BLaER1 (cell line): ENCODE measurements at regions not wholly inside any gene's neighbourhood (a gene's known extent, or its start where the extent isn't known, plus 50 kb on each side); places are given as distances from the start of the nearest gene placed in this dataset.

ENCODE experiments used
- H3K27ac ChIP-seq: shearing (Covaris generic); formaldehyde crosslinking; 2 replicates; pipeline ENCODE4 v1.8.1; 2022
- H3K27me3 ChIP-seq: shearing (Covaris generic); formaldehyde crosslinking; 2 replicates; pipeline ENCODE4 v1.8.1; 2022
- H3K36me3 ChIP-seq: shearing (Covaris generic); formaldehyde crosslinking; 2 replicates; pipeline ENCODE4 v1.8.1; 2022
- H3K4me1 ChIP-seq: shearing (Covaris generic); formaldehyde crosslinking; 2 replicates; pipeline ENCODE4 v1.8.1; 2022
- H3K4me2 ChIP-seq: shearing (Covaris generic); formaldehyde crosslinking; 2 replicates; pipeline ENCODE4 v1.8.1; 2022
- H3K4me3 ChIP-seq: shearing (Covaris generic); formaldehyde crosslinking; 2 replicates; pipeline ENCODE4 v1.8.1; 2022
- H3K9ac ChIP-seq: shearing (Covaris generic); formaldehyde crosslinking; 2 replicates; pipeline ENCODE4 v1.8.1; 2022
- H3K9me3 ChIP-seq: shearing (Covaris generic); formaldehyde crosslinking; 2 replicates; pipeline ENCODE4 v1.8.1; 2022
- H4K20me1 ChIP-seq: shearing (Covaris generic); formaldehyde crosslinking; 2 replicates; pipeline ENCODE4 v1.8.1; 2022
- Cebpa-rat ChIP-seq: shearing (Covaris generic); IDR thresholded peaks from 2 replicates; pipeline ENCODE4 v1.8.1; 2022

DNA sequence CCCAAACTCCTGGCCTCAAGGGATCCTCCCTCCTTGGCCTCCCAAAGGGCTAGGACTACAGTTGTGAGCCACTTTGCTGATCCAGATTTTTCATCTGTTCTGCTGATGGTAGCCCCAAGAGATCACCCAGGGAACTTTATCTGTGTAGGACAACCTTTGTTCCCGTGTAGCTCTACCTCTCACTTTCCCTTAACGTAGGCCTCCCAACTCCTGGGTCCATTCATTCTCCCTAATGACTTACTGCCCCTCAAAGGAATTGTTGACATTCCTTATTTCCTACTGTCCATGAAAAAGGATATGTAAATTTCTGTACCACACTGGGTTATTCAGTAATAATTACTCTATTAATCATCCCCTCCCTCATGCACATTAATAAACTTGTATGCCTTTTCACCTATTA, 51.0 kb upstream of the PHF24 start:
- Histone ChIP-seq H3K27me3 (no peaks in the 10 kb centered on the region), H3K36me3 (no peaks in the 10 kb centered on the region), H3K4me1 (peaks cover 7% of the 10 kb centered on the region), H3K4me2 (no peak overlapping the region), H3K9me3 (no peaks in the 10 kb centered on the region), H4K20me1 (no peaks in the 10 kb centered on the region), H3K27ac (no peak overlapping the region), H3K9ac (no peak overlapping the region), H3K4me3 (no peak overlapping the region)
- no peak for TF ChIP-seq Cebpa-rat

DNA sequence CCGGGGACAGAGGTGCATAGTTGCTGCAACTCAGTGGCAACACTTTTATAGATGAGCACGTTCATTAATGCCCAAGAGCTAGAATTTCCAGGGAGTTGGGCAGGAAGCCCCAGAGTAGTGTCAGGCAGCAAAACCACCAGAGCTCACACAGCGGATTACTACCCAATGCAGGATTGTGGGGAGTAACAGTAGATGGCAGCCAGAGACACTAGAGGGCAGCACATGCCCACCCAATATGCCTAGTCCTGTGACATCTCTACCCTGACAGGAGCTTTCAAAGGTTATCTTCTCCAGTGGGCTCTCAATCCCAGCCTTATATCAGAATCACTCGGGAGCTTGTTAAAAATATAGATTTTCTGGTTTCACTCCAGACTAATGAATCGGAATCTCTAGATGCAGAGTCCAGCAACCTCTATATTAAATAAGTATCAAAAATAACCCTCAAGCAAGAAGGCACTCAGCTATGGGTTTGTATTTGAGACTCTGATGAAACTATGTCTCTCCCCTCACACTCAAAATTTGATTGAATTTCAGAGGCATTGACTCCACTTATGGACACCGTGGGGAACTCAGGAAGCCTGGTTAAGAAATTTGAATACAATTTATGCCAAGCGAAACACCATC, 58.4 kb upstream of the PHF24 start:
- H3K36me3 ChIP-seq, result no peaks in the 10 kb centered on the region

DNA sequence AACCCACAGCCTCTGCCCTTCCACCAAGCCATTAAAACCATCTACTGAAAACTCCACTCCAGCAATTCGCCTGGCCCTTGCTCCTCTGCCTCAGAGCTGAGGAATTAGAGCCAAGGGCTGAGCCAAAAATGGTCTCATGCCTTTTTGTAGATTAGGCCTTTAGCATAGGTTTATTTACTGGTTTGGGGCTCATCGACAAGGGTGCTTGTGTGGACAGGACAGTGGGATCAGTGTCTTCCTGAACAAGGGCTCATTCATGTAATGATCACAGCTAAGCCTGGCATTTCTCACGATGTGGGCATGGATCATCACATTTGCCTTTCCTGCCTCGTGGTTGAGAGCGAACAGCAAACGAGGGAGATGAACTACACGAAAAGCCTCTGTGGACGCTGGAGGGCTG, 59.2 kb upstream of the PHF24 start:
- Histone ChIP-seq H3K27me3 (no peaks in the 10 kb centered on the region), H3K4me3 (no peak overlapping the region), H3K36me3 (no peaks in the 10 kb centered on the region), H3K4me1 (no peaks in the 10 kb centered on the region), H3K27ac (no peak overlapping the region), H3K9me3 (no peaks in the 10 kb centered on the region), H3K9ac (no peak overlapping the region), H4K20me1 (no peaks in the 10 kb centered on the region), H3K4me2 (no peak overlapping the region)
- TF ChIP-seq Cebpa-rat, result no peak

More for the DNA sequence above, 58.4 kb upstream of the PHF24 start:
- no peaks in the 10 kb centered on the region for H4K20me1 ChIP-seq
- H3K9ac ChIP-seq, result no peak overlapping the region
- H3K4me3 ChIP-seq, result no peak overlapping the region
- no peaks in the 10 kb centered on the region for H3K27me3 ChIP-seq
- H3K27ac ChIP-seq, result no peak overlapping the region
- H3K9me3 ChIP-seq, result no peaks in the 10 kb centered on the region
- no peaks in the 10 kb centered on the region for H3K4me1 ChIP-seq
- no peak overlapping the region for H3K4me2 ChIP-seq
- no peak for TF ChIP-seq Cebpa-rat

DNA sequence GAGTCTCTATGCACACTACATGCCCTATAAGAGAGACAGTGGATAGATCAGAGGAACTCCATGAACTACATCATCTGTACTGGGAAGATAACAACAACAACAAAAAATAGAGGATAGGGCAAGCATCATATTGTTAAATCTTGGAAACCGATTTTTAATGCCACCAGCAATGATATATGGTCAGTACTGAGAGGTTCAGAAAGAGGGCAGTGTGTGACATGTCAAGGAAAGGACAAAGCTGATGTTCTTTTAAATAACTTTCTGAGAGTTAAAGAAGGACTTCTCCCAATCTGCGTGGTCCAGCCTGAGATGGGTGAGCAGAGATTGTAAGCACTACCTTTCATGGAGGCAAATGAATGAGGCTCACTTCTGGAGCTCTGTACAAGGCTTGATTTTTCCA, 62.0 kb upstream of the PHF24 start:
- Histone ChIP-seq H3K27me3 (no peaks in the 10 kb centered on the region), H4K20me1 (no peaks in the 10 kb centered on the region), H3K9me3 (no peaks in the 10 kb centered on the region), H3K4me1 (no peaks in the 10 kb centered on the region), H3K9ac (no peak overlapping the region), H3K27ac (no peak overlapping the region), H3K4me3 (no peak overlapping the region), H3K36me3 (no peaks in the 10 kb centered on the region), H3K4me2 (no peak overlapping the region)
- no peak for TF ChIP-seq Cebpa-rat

DNA sequence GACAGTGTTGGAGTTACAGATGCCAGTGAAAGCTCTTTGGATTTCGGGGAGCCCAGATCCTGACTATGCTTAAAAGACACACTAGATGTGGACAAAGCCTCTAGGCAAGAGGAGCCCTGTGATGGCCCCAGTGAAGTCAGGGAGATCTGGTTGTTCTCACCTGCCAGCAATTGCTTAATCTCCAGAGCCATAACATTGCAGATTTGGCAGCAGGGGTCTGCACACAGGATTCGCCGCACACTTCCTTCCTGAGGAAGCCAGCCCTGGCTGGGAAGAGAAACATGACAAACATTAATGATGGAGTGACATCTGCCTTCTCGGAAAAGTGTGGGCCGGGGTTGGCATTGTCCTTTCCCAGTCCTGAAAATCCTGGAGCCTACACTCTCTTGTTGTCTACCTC, 65.2 kb upstream of the PHF24 start:
- Histone ChIP-seq H3K36me3 (no peaks in the 10 kb centered on the region), H3K9me3 (no peaks in the 10 kb centered on the region), H3K27me3 (no peaks in the 10 kb centered on the region), H3K4me2 (no peak overlapping the region), H3K9ac (no peak overlapping the region), H3K4me1 (no peaks in the 10 kb centered on the region), H4K20me1 (no peaks in the 10 kb centered on the region), H3K4me3 (no peak overlapping the region), H3K27ac (no peak overlapping the region)
- TF ChIP-seq Cebpa-rat, result no peak

DNA sequence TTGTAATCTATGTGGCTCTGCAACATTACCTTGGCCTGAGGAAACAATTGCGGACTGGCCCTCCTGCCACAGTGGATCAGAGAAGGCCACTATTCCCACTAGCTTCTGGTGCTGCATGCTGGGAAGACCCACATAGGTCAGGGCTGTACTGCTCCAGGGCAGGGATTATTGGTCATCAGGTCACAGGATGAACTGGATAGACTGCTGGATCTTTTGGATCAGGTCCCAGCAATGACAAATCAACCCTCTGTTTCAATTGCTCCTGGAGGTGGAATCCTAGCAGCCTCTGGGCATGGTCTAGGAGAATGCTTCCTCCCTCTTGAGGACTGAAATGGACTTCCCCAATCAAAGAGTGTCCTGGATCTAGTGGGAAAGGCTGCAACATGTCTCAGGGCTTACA, 66.7 kb upstream of the PHF24 start:
- Histone ChIP-seq H3K4me2 (no peak overlapping the region), H3K4me1 (no peaks in the 10 kb centered on the region), H3K9me3 (no peaks in the 10 kb centered on the region), H3K27me3 (no peaks in the 10 kb centered on the region), H3K27ac (no peak overlapping the region), H4K20me1 (no peaks in the 10 kb centered on the region), H3K36me3 (no peaks in the 10 kb centered on the region), H3K9ac (no peak overlapping the region), H3K4me3 (no peak overlapping the region)
- no peak for TF ChIP-seq Cebpa-rat

DNA sequence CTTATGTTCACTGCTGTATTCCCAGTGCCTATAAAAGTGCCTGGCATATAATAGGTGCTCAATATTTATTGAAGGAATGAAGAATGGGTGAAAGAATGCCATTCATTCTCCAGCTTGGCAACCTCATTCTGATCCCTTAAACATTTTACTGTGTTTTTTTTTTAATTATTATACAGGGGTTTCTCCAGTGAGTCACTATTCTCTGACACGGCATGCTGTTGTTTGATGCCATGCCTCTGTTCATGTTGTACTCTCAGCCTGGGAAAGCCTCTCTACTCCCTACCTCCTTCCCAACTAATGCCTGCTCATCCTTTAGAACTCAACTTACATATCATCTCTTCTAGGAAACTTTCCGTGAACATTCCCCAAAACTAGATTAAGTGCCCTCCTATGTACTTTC, 70.2 kb upstream of the PHF24 start:
- Histone ChIP-seq H4K20me1 (no peaks in the 10 kb centered on the region), H3K4me3 (no peak overlapping the region)
- no peak for TF ChIP-seq Cebpa-rat

DNA sequence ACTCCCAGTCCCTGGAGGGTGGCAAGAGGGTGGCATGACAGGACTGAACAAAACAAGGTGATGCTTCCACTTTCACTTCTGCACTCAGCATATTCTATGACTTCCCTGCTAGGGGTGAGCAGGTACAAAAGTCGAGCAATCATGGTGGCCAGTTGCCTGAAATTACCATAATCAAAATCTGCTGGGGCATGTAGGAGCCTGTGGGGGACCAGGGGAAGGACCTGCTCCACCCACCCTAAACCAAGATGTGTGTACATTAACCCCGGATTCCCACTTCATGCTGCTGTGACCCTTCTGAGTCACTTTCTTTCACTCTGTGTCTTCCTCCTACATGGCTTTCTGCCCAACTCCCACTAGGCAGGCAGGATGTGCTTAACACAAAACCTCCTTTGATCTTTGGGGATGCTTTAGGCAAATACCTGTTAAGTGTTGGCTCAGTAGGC, 73.3 kb upstream of the PHF24 start:
- no peak for TF ChIP-seq Cebpa-rat
- no peaks in the 10 kb centered on the region for H3K9me3 ChIP-seq
- H3K36me3 ChIP-seq, result no peaks in the 10 kb centered on the region
- H3K9ac ChIP-seq, result no peak overlapping the region
- H3K27ac ChIP-seq, result no peak overlapping the region
- no peak overlapping the region for H3K4me3 ChIP-seq
- H3K4me1 ChIP-seq, result no peaks in the 10 kb centered on the region
- H3K27me3 ChIP-seq, result no peaks in the 10 kb centered on the region
- no peak overlapping the region for H3K4me2 ChIP-seq
- no peaks in the 10 kb centered on the region for H4K20me1 ChIP-seq

More for the DNA sequence above, 70.2 kb upstream of the PHF24 start:
- Histone ChIP-seq H3K9me3 (no peaks in the 10 kb centered on the region), H3K4me1 (no peaks in the 10 kb centered on the region), H3K9ac (no peak overlapping the region), H3K4me2 (no peak overlapping the region), H3K27ac (no peak overlapping the region), H3K36me3 (no peaks in the 10 kb centered on the region), H3K27me3 (no peaks in the 10 kb centered on the region)

DNA sequence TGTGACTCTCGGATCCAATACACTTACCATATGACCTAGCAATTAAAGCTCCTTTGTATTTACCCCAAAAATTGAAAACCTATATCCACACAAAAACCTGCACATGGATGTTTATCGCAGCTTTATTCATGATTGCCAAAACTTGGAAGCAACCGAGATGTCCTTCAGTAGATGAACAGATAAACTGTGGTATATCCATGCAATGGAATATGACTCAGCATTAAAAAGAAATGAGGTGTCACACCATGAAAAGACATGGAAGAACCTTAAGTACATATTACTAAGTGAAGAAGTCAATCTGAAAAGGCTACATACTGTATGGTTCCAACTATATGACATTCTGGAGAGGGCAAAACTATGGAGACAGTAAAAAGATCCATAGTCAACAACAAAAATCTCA, 82.0 kb upstream of the PHF24 start:
- Histone ChIP-seq H3K9me3 (no peaks in the 10 kb centered on the region), H3K36me3 (no peaks in the 10 kb centered on the region), H3K4me1 (no peaks in the 10 kb centered on the region), H3K9ac (no peak overlapping the region), H3K27ac (no peak overlapping the region), H3K27me3 (no peaks in the 10 kb centered on the region), H3K4me3 (no peak overlapping the region), H4K20me1 (no peaks in the 10 kb centered on the region), H3K4me2 (no peak overlapping the region)
- no peak for TF ChIP-seq Cebpa-rat

DNA sequence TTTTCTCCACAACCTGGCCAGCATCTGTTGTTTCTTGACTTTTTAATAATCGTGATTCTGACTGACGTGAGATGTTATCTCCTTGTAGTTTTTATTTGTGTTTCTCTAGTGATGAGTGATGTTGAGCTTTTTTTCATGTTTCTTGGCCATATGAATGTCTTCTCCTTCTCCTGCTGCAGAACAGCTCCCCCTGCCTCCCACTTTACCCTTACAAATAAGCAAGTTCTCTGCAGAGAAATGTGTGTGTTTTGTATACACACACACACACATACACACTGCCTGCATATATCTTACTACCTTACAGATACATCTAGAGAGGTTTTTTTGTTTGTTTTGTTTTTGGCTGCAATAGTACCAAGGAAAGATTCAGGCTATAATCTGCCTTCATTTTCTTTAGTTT, 88.7 kb upstream of the PHF24 start:
- no peaks in the 10 kb centered on the region for H3K4me1 ChIP-seq
- H3K4me3 ChIP-seq, result no peak overlapping the region
- no peak for TF ChIP-seq Cebpa-rat
- H3K4me2 ChIP-seq, result no peak overlapping the region
- peaks cover 18% of the 10 kb centered on the region for H3K9me3 ChIP-seq
- no peaks in the 10 kb centered on the region for H3K36me3 ChIP-seq
- H3K9ac ChIP-seq, result no peak overlapping the region
- no peak overlapping the region for H3K27ac ChIP-seq
- H3K27me3 ChIP-seq, result no peaks in the 10 kb centered on the region
- H4K20me1 ChIP-seq, result no peaks in the 10 kb centered on the region

DNA sequence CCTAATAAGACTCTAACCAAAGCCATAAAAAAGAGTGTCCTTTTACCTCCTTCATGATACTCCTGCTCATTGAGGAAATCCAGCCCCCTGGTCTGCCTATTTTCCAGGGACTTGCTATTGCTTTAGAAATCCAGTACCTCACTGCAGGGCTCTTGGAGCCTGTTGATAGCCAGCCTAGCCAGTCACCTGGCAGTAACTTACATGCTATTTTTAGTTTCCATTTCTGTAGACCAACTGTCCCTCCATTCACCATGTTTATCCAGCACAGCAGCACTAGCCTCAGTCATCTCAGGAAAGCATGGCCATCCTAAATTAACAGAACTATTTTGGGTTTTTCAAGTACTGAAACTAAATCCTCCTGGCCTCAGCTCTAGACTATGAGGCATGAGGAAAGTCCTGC, 91.5 kb upstream of the PHF24 start:
- no peak for TF ChIP-seq Cebpa-rat
- Histone ChIP-seq H3K27ac (no peak overlapping the region), H3K4me2 (no peak overlapping the region), H3K4me3 (no peak overlapping the region), H3K9me3 (peaks cover 32% of the 10 kb centered on the region), H3K4me1 (peaks cover 17% of the 10 kb centered on the region), H3K27me3 (no peaks in the 10 kb centered on the region), H3K9ac (no peak overlapping the region), H4K20me1 (no peaks in the 10 kb centered on the region), H3K36me3 (no peaks in the 10 kb centered on the region)
